ENCODE measurements at regions not wholly inside any gene's neighbourhood (a gene's known extent, or its start where the extent isn't known, plus 50 kb on each side); places are given as distances from the start of the nearest gene placed in this dataset.

GRCh38 chr3:63766261-63766660 is 52.8 kb upstream of the C3orf49 start:
- TF ChIP-seq POLR2AphosphoS5 (IDR thresholded peaks at IDR 0.05; ENCODE audit: insufficient read depth, low read depth, low read length) (no peak), MYC (IDR thresholded peaks at IDR 0.05; ENCODE audit: low read depth, low read length) (no peak), CTCF (IDR thresholded peaks at IDR 0.05; ENCODE audit: extremely low read depth in 1 of 2, insufficient read depth in 1 of 2, low read depth in 1 of 2, low read length in 2 of 2) (no peak), POLR2A (IDR thresholded peaks at IDR 0.05; ENCODE audit: low read depth, low read length) (no peak), EZH2 (IDR thresholded peaks at IDR 0.05; ENCODE audit: borderline replicate concordance, low read depth, low read length, severe bottlenecking) (no peak)

Data from endothelial cell of umbilical vein (primary cell).